Loucy (cell line): ENCODE measurements at regions not wholly inside any gene's neighbourhood (a gene's known extent, or its start where the extent isn't known, plus 50 kb on each side); places are given as distances from the start of the nearest gene placed in this dataset.
A peak's percentile ranks its signal among the peaks of the same experiment; 100 is the strongest.

ENCODE experiments used
- H2AFZ ChIP-seq: fragments of 200-600 bp; sonication (generic); 2 replicates; pipeline ENCODE4 v1.6.0; 2016; ENCODE audit warnings: antibody characterized with exemption, mild to moderate bottlenecking, low read length, moderate library complexity
- H3F3A ChIP-seq: fragments of 200-600 bp; 2 replicates; pipeline ENCODE4 v1.6.0; 2016; ENCODE audit warnings: antibody characterized with exemption, low read depth, mild to moderate bottlenecking
- H3K27me3 ChIP-seq: fragments of 200-600 bp; sonication (generic); 2 replicates; pipeline ENCODE4 v1.6.1; 2014; ENCODE audit warnings: low read length, mild to moderate bottlenecking; ENCODE audit not compliant: insufficient read depth, poor library complexity, severe bottlenecking
- H3K36me3 ChIP-seq: fragments of 200-600 bp; sonication (generic); 2 replicates; pipeline ENCODE4 v1.6.1; 2016; ENCODE audit warnings: low read length; ENCODE audit not compliant: insufficient read depth
- H3K4me1 ChIP-seq: fragments of 200-600 bp; sonication (generic); 2 replicates; pipeline ENCODE4 v1.5.1; 2014; ENCODE audit warnings: low read length, mild to moderate bottlenecking; ENCODE audit not compliant: insufficient read depth, poor library complexity, severe bottlenecking
- H3K4me2 ChIP-seq: fragments of 200-600 bp; sonication (generic); 2 replicates; pipeline ENCODE4 v1.6.0; 2014; ENCODE audit warnings: antibody characterized with exemption, low read length, low read depth, mild to moderate bottlenecking; ENCODE audit not compliant: poor library complexity, severe bottlenecking
- H3K4me3 ChIP-seq: fragments of 200-600 bp; sonication (generic); 2 replicates; pipeline ENCODE4 v1.5.1; 2014; ENCODE audit warnings: low read length, mild to moderate bottlenecking, mixed read lengths; ENCODE audit not compliant: poor library complexity, severe bottlenecking
- H3K79me2 ChIP-seq: fragments of 200-600 bp; sonication (generic); 2 replicates; pipeline ENCODE4 v1.6.1; 2014; ENCODE audit warnings: low read length; ENCODE audit not compliant: insufficient read depth
- H3K9ac ChIP-seq: fragments of 200-600 bp; sonication (generic); 2 replicates; pipeline ENCODE4 v1.6.0; 2014; ENCODE audit warnings: mild to moderate bottlenecking, low read depth, low read length, moderate library complexity; ENCODE audit not compliant: poor library complexity, severe bottlenecking
- H3K9me2 ChIP-seq: fragments of 200-600 bp; sonication (generic); replicated peaks from 2 replicates; pipeline ENCODE4 v1.6.1; 2016; ENCODE audit warnings: low read depth, low read length, mixed read lengths
- H3K9me3 ChIP-seq: fragments of 200-600 bp; sonication (generic); 2 replicates; pipeline ENCODE4 v1.6.1; 2014; ENCODE audit warnings: mild to moderate bottlenecking, antibody characterized with exemption, low read length, low read depth; ENCODE audit not compliant: insufficient read depth
- H4K20me1 ChIP-seq: fragments of 200-600 bp; sonication (generic); 2 replicates; pipeline ENCODE4 v1.6.0; 2014; ENCODE audit warnings: antibody characterized with exemption, low read length, mild to moderate bottlenecking; ENCODE audit not compliant: insufficient read depth, poor library complexity, severe bottlenecking
- CTCF ChIP-seq: fragments of 200-600 bp; sonication (generic); conservative IDR thresholded peaks from 2 replicates; pipeline ENCODE4 v1.5.1; 2014; ENCODE audit warnings: mild to moderate bottlenecking, antibody characterized with exemption, low read length
- EZH2phosphoT487 ChIP-seq: fragments of 200-600 bp; IDR thresholded peaks from 2 replicates; pipeline ENCODE4 v1.6.1; 2018; ENCODE audit warnings: antibody characterized with exemption, mild to moderate bottlenecking, moderate library complexity, borderline replicate concordance

DNA sequence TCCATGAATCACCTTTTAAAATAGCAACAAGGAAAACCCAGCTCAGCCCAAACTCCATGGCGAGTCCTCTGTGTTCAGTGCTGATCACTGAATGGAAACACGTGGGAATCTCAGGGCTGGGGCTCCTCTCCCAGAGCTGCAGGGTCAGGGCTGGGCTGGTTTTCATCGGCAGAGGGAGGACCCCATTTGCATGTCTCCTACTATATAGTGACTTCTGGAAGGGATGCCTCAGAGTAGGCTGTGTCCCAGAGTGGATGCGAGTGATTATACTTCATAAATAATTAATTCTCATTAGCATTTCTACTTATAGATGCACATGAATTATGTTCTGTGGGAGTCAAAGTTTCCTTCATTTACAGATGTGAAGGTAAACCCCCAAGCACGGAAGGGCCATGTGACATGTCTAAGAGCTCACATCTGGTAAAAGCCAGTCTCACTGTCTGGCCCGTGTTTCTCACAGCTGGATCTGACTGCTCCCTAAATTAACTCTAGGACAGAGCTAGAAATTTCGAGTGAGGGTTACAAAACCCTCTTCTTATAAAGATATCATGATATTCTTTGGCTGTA is 685.0 kb downstream of the TMEM121 start:
- Histone ChIP-seq H3F3A (no peaks in the 10 kb centered on the region; the same call in 1 of the 2 replicates), H3K9me3 (no peaks in the 10 kb centered on the region), H3K27me3 (no peaks in the 10 kb centered on the region), H4K20me1 (no peaks in the 10 kb centered on the region), H3K36me3 (no peaks in the 10 kb centered on the region), H3K79me2 (no peaks in the 10 kb centered on the region), H2AFZ (no peak overlapping the region), H3K9ac (peak overlapping the region; percentile 51), H3K4me3 (no peak overlapping the region), H3K9me2 (no peaks in the 10 kb centered on the region), H3K4me2 (no peak overlapping the region), H3K4me1 (peaks cover 40% of the 10 kb centered on the region)
- TF ChIP-seq EZH2phosphoT487 (no peak), CTCF (no peak)

GRCh38 chr14:106215229-106215628 is 688.8 kb downstream of the TMEM121 start:
- H3K36me3 ChIP-seq = no peaks in the 10 kb centered on the region
- H3K9me3 ChIP-seq = no peaks in the 10 kb centered on the region
- no peak overlapping the region for H3K4me3 ChIP-seq
- no peaks in the 10 kb centered on the region for H3K9me2 ChIP-seq
- no peaks in the 10 kb centered on the region for H4K20me1 ChIP-seq
- peaks cover 60% of the 10 kb centered on the region for H3K4me1 ChIP-seq
- H3K27me3 ChIP-seq = no peaks in the 10 kb centered on the region
- peak overlapping the region; percentile 67 for H3K9ac ChIP-seq
- no peaks in the 10 kb centered on the region for H3K79me2 ChIP-seq
- no peak overlapping the region for H2AFZ ChIP-seq
- no peak for TF ChIP-seq CTCF
- no peak for TF ChIP-seq EZH2phosphoT487
- H3F3A ChIP-seq = no peaks in the 10 kb centered on the region; the same call in 1 of the 2 replicates
- peak overlapping the region; percentile 46 for H3K4me2 ChIP-seq

DNA sequence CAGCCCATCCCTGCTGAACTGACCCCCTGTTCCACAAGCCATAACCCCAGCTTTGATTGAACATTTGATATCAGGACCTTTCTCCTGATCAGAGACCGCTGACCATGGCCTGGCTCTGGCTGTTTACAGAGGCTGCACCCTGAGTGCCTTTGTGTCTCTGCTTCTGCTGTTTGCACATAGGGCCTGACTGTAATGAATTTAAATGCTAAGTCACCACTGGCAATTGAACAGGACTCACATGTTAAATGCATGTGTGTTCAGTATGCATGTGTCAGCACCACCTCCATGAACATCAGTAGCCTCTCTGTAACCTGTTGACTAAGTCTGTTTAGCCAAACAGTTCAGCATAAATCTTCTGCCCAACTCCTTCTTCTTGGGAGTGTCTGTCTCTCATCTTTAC is 690.3 kb downstream of the TMEM121 start:
- H3K79me2 ChIP-seq = no peaks in the 10 kb centered on the region
- H4K20me1 ChIP-seq = no peaks in the 10 kb centered on the region
- no peak overlapping the region for H3K4me3 ChIP-seq
- H3K9me3 ChIP-seq = no peaks in the 10 kb centered on the region
- H3K4me2 ChIP-seq = no peak overlapping the region
- no peak for TF ChIP-seq CTCF
- TF ChIP-seq EZH2phosphoT487 = no peak
- H3K4me1 ChIP-seq = peaks cover 54% of the 10 kb centered on the region
- H3K9me2 ChIP-seq = no peaks in the 10 kb centered on the region
- H3K27me3 ChIP-seq = no peaks in the 10 kb centered on the region
- H3K9ac ChIP-seq = peak overlapping the region; percentile 26
- H3F3A ChIP-seq = no peaks in the 10 kb centered on the region; the same call in 1 of the 2 replicates
- no peaks in the 10 kb centered on the region for H3K36me3 ChIP-seq
- no peak overlapping the region for H2AFZ ChIP-seq
